ENCODE measurements at regions not wholly inside any gene's neighbourhood (a gene's known extent, or its start where the extent isn't known, plus 50 kb on each side); places are given as distances from the start of the nearest gene placed in this dataset.

DNA sequence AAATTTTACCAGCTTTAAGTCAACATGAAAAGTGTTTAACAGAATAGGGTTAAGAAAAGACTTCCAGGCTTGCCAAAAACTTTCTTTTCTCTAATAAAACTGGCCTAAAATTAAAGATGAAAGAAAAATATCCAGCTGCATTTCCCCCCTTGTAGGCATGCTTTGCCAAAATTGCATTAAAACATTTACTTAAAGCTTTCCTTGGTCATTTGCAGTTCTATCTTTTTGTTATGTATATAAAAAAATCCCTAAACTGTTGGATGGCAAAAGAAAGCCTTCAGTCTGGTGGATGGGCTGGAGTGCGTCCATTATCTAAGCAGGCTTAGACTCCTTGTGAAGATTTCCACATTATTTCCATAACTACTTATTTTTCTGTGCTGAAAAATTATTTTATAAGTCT lies 105.4 kb upstream of the DSEL start (continued):
- TF ChIP-seq CTBP2 (IDR thresholded peaks at IDR 0.05; ENCODE audit: borderline replicate concordance, insufficient read depth, insufficient read length, low read length) (no peak), SP2 (IDR thresholded peaks at IDR 0.05; ENCODE audit: low read length) (no peak)
